CD4-positive, alpha-beta T cell treated with Interleukin-21 for 1 hour (primary cell): ENCODE measurements at regions not wholly inside any gene's neighbourhood (a gene's known extent, or its start where the extent isn't known, plus 50 kb on each side); places are given as distances from the start of the nearest gene placed in this dataset.
"Not testable (repeated sequence)": the region's sequence is repeated elsewhere in the genome, so short reads cannot be mapped to it uniquely, and the experiment has no call there.

ENCODE experiments used
- DNase-seq: peaks from one replicate; pipeline ENCODE4 v3.0.0-alpha.2; 2020

DNA sequence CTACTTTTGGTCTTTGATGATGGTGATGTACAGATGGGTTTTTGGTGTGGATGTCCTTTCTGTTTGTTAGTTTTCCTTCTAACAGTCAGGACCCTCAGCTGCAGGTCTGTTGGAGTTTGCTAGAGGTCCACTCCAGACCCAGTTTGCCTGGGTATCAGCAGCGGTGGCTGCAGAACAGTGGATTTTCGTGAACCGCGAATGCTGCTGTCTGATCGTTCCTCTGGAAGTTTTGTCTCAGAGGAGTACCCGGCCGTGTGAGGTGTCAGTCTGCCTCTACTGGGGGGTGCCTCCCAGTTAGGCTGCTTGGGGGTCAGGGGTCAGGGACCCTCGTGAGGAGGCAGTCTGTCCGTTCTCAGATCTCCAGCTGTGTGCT is 56.6 kb upstream of the TNFAIP8 start:
- DNase-seq: not testable (repeated sequence)

DNA sequence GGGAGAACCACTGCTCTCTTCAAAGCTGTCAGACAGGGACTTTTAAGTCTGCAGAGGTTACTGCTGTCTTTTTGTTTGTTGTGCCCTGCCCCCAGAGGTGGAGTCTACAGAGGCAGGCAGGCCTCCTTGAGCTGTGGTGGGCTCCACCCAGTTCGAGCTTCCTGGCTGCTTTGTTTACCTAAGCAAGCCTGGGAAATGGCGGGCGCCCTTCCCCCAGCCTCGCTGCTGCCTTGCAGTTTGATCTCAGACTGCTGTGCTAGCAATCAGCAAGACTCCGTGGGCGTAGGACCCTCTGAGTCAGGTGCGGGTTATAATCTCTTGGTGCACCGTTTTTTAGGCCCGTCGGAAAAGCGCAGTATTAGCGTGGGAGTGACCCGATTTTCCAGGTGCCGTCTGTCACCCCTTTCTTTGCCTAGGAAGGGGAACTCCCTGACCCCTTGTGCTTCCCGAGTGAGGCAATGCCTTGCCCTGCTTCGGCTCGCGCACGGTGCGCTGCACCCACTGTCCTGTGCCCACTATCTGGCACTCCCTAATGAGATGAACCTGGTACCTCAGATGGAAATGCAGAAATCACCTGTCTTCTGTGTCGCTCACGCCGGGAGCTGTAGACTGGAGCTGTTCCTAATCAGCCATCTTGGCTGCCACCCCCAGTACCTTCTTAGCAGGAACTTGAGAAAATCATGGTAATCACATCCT is 56.1 kb upstream of the TNFAIP8 start:
- DNase-seq: peak; percentile 89

- no peak for DNase-seq
These were observed 55.5 kb upstream of the TNFAIP8 start for GRCh38 chr5:119300311-119300670.

- no peak for DNase-seq
These were observed 54.6 kb upstream of the TNFAIP8 start for GRCh38 chr5:119301210-119301609.

DNA sequence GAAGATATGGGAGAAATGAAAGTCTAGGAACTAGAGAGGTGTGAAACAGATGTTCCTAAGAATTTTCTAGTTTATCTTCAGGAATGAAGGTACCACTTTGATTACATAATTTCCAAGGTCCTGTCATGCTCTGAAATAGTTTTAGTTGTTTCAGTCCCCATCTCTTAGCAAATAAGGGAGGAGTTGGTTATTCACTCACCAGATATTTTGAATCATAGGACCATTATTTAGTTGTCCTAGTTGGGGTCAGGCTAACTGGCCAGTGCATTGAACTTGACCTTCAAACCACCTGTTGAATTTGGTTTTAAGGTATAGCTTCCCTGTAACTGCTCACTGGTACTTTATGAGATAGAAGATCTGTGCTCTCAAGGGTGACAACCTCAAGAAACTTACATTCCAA is 53.9 kb upstream of the TNFAIP8 start:
- no peak for DNase-seq

DNA sequence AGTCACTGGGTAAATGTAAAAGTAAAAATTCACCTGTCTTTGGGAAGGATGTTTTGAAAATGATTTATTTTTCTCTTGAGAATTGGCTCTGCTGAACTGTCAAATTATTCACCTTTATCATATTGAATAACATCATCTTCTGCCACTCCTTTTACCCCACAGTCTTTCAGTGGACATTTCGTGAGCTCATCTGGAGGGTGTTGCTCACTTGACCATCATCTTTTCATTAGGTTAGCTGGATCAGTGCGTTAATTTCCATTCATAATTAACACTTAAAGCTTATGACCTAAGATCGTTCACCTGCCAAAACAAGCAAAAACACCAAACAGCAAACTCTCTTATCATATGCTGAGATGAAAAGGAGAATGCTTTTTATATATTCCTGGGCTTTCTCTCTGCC is 53.4 kb upstream of the TNFAIP8 start:
- no peak for DNase-seq

GRCh38 chr5:119302916-119303897 is 52.6 kb upstream of the TNFAIP8 start:
- no peak for DNase-seq

DNA sequence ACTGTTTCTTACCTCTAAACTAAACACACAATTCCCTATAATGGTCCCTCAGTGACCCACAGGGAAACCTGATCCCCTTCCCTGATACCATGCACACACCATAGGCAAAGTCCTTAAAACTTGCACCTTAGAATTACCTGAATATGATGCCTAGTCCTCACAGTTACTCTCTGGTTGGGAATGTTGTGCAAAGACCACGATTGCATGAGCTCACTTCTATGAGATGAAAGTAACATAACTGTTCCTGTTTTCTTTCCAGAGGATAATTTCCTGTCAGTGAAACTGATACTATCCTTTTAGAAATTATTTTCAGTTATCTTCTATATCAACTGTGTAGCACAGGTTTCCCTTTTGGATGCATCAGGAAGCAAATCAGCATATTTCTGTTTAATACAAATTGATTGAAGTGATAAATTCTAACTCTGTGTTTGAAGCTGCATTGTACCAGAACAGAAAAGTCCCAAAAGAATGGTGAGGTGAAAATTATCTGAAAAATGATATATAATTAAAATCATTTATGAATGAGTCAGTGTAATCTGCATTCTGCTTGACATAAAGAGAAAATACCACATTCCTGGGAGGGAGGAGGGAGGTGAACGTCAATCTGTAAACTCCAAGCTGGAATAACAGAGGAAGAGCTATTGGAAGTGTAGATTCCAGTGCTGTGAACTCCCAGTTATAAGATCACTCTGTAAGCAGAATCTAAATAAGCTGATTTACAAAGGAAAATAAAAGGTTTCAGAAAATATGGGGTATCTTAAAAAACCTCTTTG is 51.2 kb upstream of the TNFAIP8 start:
- DNase-seq: no peak
